HEK293 (cell line): ENCODE measurements at regions not wholly inside any gene's neighbourhood (a gene's known extent, or its start where the extent isn't known, plus 50 kb on each side); places are given as distances from the start of the nearest gene placed in this dataset.

ENCODE experiments used
- CTCF ChIP-seq: fragments of 450-650 bp; formaldehyde crosslinking; IDR thresholded peaks from 2 replicates; pipeline ENCODE4 v1.5.1; 2016; ENCODE audit warnings: missing biosample characterization, missing genetic modification characterization
- YY1 ChIP-seq: fragments of 450-650 bp; formaldehyde crosslinking; IDR thresholded peaks from 2 replicates; pipeline ENCODE4 v1.5.1; 2018; ENCODE audit warnings: missing biosample characterization, missing genetic modification characterization
- ZNF121 ChIP-seq: fragments of 450-650 bp; formaldehyde crosslinking; IDR thresholded peaks from 2 replicates; pipeline ENCODE4 v1.5.1; 2016; ENCODE audit warnings: missing biosample characterization, missing genetic modification characterization
- ZNF239 ChIP-seq: fragments of 450-650 bp; formaldehyde crosslinking; IDR thresholded peaks from 2 replicates; pipeline ENCODE4 v1.5.1; 2016; ENCODE audit warnings: missing biosample characterization, missing genetic modification characterization
- ZNF518A ChIP-seq: fragments of 450-650 bp; formaldehyde crosslinking; conservative IDR thresholded peaks from 2 replicates; pipeline ENCODE4 v1.5.1; 2016; ENCODE audit warnings: low read depth, missing biosample characterization, missing genetic modification characterization
- ZNF692 ChIP-seq: fragments of 450-650 bp; formaldehyde crosslinking; IDR thresholded peaks from 2 replicates; pipeline ENCODE4 v1.5.1; 2016; ENCODE audit warnings: missing biosample characterization, missing genetic modification characterization
- ZNF76 ChIP-seq: fragments of 450-650 bp; formaldehyde crosslinking; IDR thresholded peaks from 2 replicates; pipeline ENCODE4; 2016; ENCODE audit warnings: low read depth, missing biosample characterization, missing genetic modification characterization, borderline replicate concordance

- TF ChIP-seq ZNF239 (no peak), ZNF518A (tag by site-specific recombination) (no peak), CTCF (tag by site-specific recombination) (no peak), ZNF121 (tag by site-specific recombination) (no peak), ZNF692 (tag by site-specific recombination) (no peak), YY1 (no peak), ZNF76 (no peak)
Observed at GRCh38 chr5:29114331-29114768, 2076.0 kb upstream of the CDH9 start.
